ENCODE measurements at regions not wholly inside any gene's neighbourhood (a gene's known extent, or its start where the extent isn't known, plus 50 kb on each side); places are given as distances from the start of the nearest gene placed in this dataset.

- TF ChIP-seq, protein P1, sequence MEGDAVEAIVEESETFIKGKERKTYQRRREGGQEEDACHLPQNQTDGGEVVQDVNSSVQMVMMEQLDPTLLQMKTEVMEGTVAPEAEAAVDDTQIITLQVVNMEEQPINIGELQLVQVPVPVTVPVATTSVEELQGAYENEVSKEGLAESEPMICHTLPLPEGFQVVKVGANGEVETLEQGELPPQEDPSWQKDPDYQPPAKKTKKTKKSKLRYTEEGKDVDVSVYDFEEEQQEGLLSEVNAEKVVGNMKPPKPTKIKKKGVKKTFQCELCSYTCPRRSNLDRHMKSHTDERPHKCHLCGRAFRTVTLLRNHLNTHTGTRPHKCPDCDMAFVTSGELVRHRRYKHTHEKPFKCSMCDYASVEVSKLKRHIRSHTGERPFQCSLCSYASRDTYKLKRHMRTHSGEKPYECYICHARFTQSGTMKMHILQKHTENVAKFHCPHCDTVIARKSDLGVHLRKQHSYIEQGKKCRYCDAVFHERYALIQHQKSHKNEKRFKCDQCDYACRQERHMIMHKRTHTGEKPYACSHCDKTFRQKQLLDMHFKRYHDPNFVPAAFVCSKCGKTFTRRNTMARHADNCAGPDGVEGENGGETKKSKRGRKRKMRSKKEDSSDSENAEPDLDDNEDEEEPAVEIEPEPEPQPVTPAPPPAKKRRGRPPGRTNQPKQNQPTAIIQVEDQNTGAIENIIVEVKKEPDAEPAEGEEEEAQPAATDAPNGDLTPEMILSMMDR (conservative IDR thresholded peaks at IDR 0.05 in 1 of 2, IDR thresholded peaks at IDR 0.05 in 1 of 2; ENCODE audit: low read depth in 1 of 2, low read length in 2 of 2), result no peak
- no peak for TF ChIP-seq EZH2 (IDR thresholded peaks at IDR 0.05; ENCODE audit: low read length, missing control alignments)
Observed at GRCh38 chr13:75072891-75073290, 409.1 kb downstream of the TBC1D4 start.

Data from fibroblast of lung (primary cell).